ENCODE measurements at regions not wholly inside any gene's neighbourhood (a gene's known extent, or its start where the extent isn't known, plus 50 kb on each side); places are given as distances from the start of the nearest gene placed in this dataset.
"Not testable (repeated sequence)": the region's sequence is repeated elsewhere in the genome, so short reads cannot be mapped to it uniquely, and the experiment has no call there.

- FAIRE-seq, result no peak
Measured at GRCh38 chr14:45819107-45819506, 566.1 kb upstream of the MIS18BP1 start.

GRCh38 chr14:45811155-45811554 is 558.2 kb upstream of the MIS18BP1 start:
- FAIRE-seq, result no peak

GRCh38 chr14:45810152-45810872 is 557.3 kb upstream of the MIS18BP1 start:
- FAIRE-seq, result no peak

GRCh38 chr14:45807178-45807899 is 554.3 kb upstream of the MIS18BP1 start:
- no peak for FAIRE-seq

GRCh38 chr14:45799511-45799910 is 546.5 kb upstream of the MIS18BP1 start:
- no peak for FAIRE-seq

GRCh38 chr14:45798659-45799058 is 545.7 kb upstream of the MIS18BP1 start:
- FAIRE-seq, result no peak

GRCh38 chr14:45796006-45796405 is 543.0 kb upstream of the MIS18BP1 start:
- not testable (repeated sequence) for FAIRE-seq

- no peak for FAIRE-seq
Measured at GRCh38 chr14:45793081-45793480, 540.1 kb upstream of the MIS18BP1 start.

GRCh38 chr14:45790293-45790692 is 537.3 kb upstream of the MIS18BP1 start:
- FAIRE-seq, result no peak

GRCh38 chr14:45787167-45787566 is 534.2 kb upstream of the MIS18BP1 start:
- no peak for FAIRE-seq

GRCh38 chr14:45786266-45786665 is 533.3 kb upstream of the MIS18BP1 start:
- FAIRE-seq, result no peak

GRCh38 chr14:45785240-45785639 is 532.2 kb upstream of the MIS18BP1 start:
- FAIRE-seq, result no peak

GRCh38 chr14:45766247-45766646 is 513.2 kb upstream of the MIS18BP1 start:
- no peak for FAIRE-seq

- FAIRE-seq, result no peak
Measured at GRCh38 chr14:45757655-45758054, 504.7 kb upstream of the MIS18BP1 start.

- FAIRE-seq, result not testable (repeated sequence)
Measured at GRCh38 chr14:45756412-45756811, 503.4 kb upstream of the MIS18BP1 start.

- no peak for FAIRE-seq
Measured at GRCh38 chr14:45743884-45744283, 490.9 kb upstream of the MIS18BP1 start.

- FAIRE-seq, result no peak
Measured at GRCh38 chr14:45742187-45742586, 489.2 kb upstream of the MIS18BP1 start.

- FAIRE-seq, result no peak
Measured at GRCh38 chr14:45728434-45729225, 475.6 kb upstream of the MIS18BP1 start.

GRCh38 chr14:45727133-45727532 is 474.1 kb upstream of the MIS18BP1 start:
- FAIRE-seq, result no peak

GRCh38 chr14:45721472-45721871 is 468.5 kb upstream of the MIS18BP1 start:
- FAIRE-seq, result no peak

- FAIRE-seq, result no peak
Measured at GRCh38 chr14:45716572-45716971, 463.6 kb upstream of the MIS18BP1 start.

- FAIRE-seq, result no peak
Measured at GRCh38 chr14:45715946-45716345, 462.9 kb upstream of the MIS18BP1 start.

GRCh38 chr14:45709541-45709940 is 456.5 kb upstream of the MIS18BP1 start:
- FAIRE-seq, result no peak
